GM23248 (cell line): ENCODE measurements at regions not wholly inside any gene's neighbourhood (a gene's known extent, or its start where the extent isn't known, plus 50 kb on each side); places are given as distances from the start of the nearest gene placed in this dataset.
"Not testable (repeated sequence)": the region's sequence is repeated elsewhere in the genome, so short reads cannot be mapped to it uniquely, and the experiment has no call there.

ENCODE experiments used
- DNase-seq: peaks from one replicate; pipeline ENCODE4 v3.0.0-alpha.2; 2015
- H2AFZ ChIP-seq: fragments of 200-600 bp; sonication (generic); 2 replicates; pipeline ENCODE4 v1.6.1; 2016; ENCODE audit warnings: antibody characterized with exemption
- H3F3A ChIP-seq: fragments of 200-600 bp; sonication (generic); 2 replicates; pipeline ENCODE4 v1.6.1; 2016; ENCODE audit warnings: mild to moderate bottlenecking, antibody characterized with exemption, mixed run types; ENCODE audit not compliant: insufficient read depth
- H3K27ac ChIP-seq: fragments of 200-600 bp; sonication (generic); 2 replicates; pipeline ENCODE4 v1.5.1; 2016; ENCODE audit warnings: mild to moderate bottlenecking
- H3K27me3 ChIP-seq: fragments of 200-600 bp; sonication (generic); replicated peaks from 2 replicates; pipeline ENCODE4 v1.6.1; 2016; ENCODE audit warnings: mild to moderate bottlenecking; ENCODE audit not compliant: insufficient read depth
- H3K36me3 ChIP-seq: fragments of 200-600 bp; sonication (generic); 2 replicates; pipeline ENCODE4 v1.6.1; 2016; ENCODE audit warnings: low read depth, mild to moderate bottlenecking
- H3K4me1 ChIP-seq: fragments of 200-600 bp; sonication (generic); 2 replicates; pipeline ENCODE4 v1.6.1; 2016; ENCODE audit warnings: mild to moderate bottlenecking; ENCODE audit not compliant: insufficient read depth
- H3K4me2 ChIP-seq: fragments of 200-600 bp; sonication (generic); one replicate; pipeline ENCODE4 v1.6.1; 2016; ENCODE audit warnings: mild to moderate bottlenecking; ENCODE audit not compliant: unreplicated experiment
- H3K4me3 ChIP-seq: fragments of 200-600 bp; sonication (generic); 2 replicates; pipeline ENCODE4 v1.5.1; 2016; ENCODE audit warnings: mild to moderate bottlenecking
- H3K79me2 ChIP-seq: fragments of 200-600 bp; sonication (generic); 2 replicates; pipeline ENCODE4 v1.6.1; 2016; ENCODE audit warnings: mild to moderate bottlenecking; ENCODE audit not compliant: insufficient read depth
- H3K9ac ChIP-seq: fragments of 200-600 bp; sonication (generic); 2 replicates; pipeline ENCODE4 v1.6.1; 2016; ENCODE audit warnings: mild to moderate bottlenecking
- H3K9me2 ChIP-seq: fragments of 200-600 bp; sonication (generic); 2 replicates; pipeline ENCODE4 v1.6.1; 2016; ENCODE audit warnings: mixed run types, mild to moderate bottlenecking, moderate library complexity; ENCODE audit not compliant: insufficient read depth
- H3K9me3 ChIP-seq: fragments of 200-600 bp; sonication (generic); one replicate; pipeline ENCODE4 v1.6.1; 2017; ENCODE audit warnings: low read depth
- H4K20me1 ChIP-seq: fragments of 200-600 bp; sonication (generic); 2 replicates; pipeline ENCODE4 v1.6.0; 2016; ENCODE audit not compliant: insufficient read depth
- EZH2 ChIP-seq: fragments of 200-600 bp; sonication (generic); IDR thresholded peaks from 2 replicates; pipeline ENCODE4 v1.6.1; 2018; ENCODE audit warnings: antibody characterized with exemption, mild to moderate bottlenecking; ENCODE audit not compliant: insufficient read depth, poor library complexity, severe bottlenecking
- EZH2phosphoT487 ChIP-seq: fragments of 200-600 bp; sonication (generic); IDR thresholded peaks from 2 replicates; pipeline ENCODE4 v1.6.1; 2018; ENCODE audit warnings: antibody characterized with exemption, moderate library complexity, mild to moderate bottlenecking, low read depth; ENCODE audit not compliant: insufficient read depth
- WGBS, 2 experiments: methylation state at CpG; one replicate each; pipeline ENCODE4 v1.1.6; 2015 to 2017; ENCODE audit warnings: low lambda C conversion rate in 2 of 2, low coverage in 1 of 2; ENCODE audit errors: missing lambda C conversion rate in 2 of 2; 5-methylcytosine and 5-hydroxymethylcytosine counted together
- in situ Hi-C: fragments of 300-500 bp; cut with MboI; formaldehyde crosslinking; loops from 2 replicates; pipeline ENCODE4 v1.15.0; 2020

- H3K4me2 ChIP-seq = no peak overlapping the region
- H4K20me1 ChIP-seq = no peaks in the 10 kb centered on the region
- in situ Hi-C loops = no loop called here
- H3K9me2 ChIP-seq = no peaks in the 10 kb centered on the region
- H3K4me1 ChIP-seq = no peaks in the 10 kb centered on the region
- no peaks in the 10 kb centered on the region for H3K36me3 ChIP-seq
- no peak overlapping the region for H2AFZ ChIP-seq
- H3K4me3 ChIP-seq = no peak overlapping the region
- 31 to 36% methylated on average over 8 of the region's 8 CpGs for WGBS, 2 experiments
- H3K27ac ChIP-seq = no peak overlapping the region
- no peak for DNase-seq
- no peak for TF ChIP-seq EZH2phosphoT487
- TF ChIP-seq EZH2 = no peak
- no peak overlapping the region for H3K9ac ChIP-seq
- 0 out of 2 replicates have a peak, but pooled peaks cover 4% of the 10 kb centered on the region for H3K27me3 ChIP-seq
- no peaks in the 10 kb centered on the region for H3K9me3 ChIP-seq
- H3K79me2 ChIP-seq = no peaks in the 10 kb centered on the region
- H3F3A ChIP-seq = no peaks in the 10 kb centered on the region
Measured at GRCh38 chr2:33706410-33706809, 107.3 kb upstream of the FAM98A start.

- H3K36me3 ChIP-seq = no peaks in the 10 kb centered on the region
- TF ChIP-seq EZH2phosphoT487 = no peak
- no peak for TF ChIP-seq EZH2
- no peaks in the 10 kb centered on the region for H3K9me2 ChIP-seq
- 0 out of 2 replicates have a peak, but pooled peaks cover 4% of the 10 kb centered on the region for H3K27me3 ChIP-seq
- DNase-seq = no peak
- no peak overlapping the region for H3K4me3 ChIP-seq
- H4K20me1 ChIP-seq = no peaks in the 10 kb centered on the region
- H2AFZ ChIP-seq = no peak overlapping the region
- WGBS, 2 experiments = 11 to 16% methylated on average over 1 of the region's 1 CpG
- in situ Hi-C loops = no loop called here
- H3F3A ChIP-seq = no peaks in the 10 kb centered on the region
- no peak overlapping the region for H3K27ac ChIP-seq
- H3K79me2 ChIP-seq = no peaks in the 10 kb centered on the region
- no peaks in the 10 kb centered on the region for H3K9me3 ChIP-seq
- H3K4me2 ChIP-seq = no peak overlapping the region
- no peak overlapping the region for H3K9ac ChIP-seq
- H3K4me1 ChIP-seq = no peaks in the 10 kb centered on the region
Measured at GRCh38 chr2:33704406-33704855, 105.3 kb upstream of the FAM98A start.

- Histone ChIP-seq H3K4me1 (no peaks in the 10 kb centered on the region), H4K20me1 (no peaks in the 10 kb centered on the region), H3K36me3 (no peaks in the 10 kb centered on the region), H3K79me2 (no peaks in the 10 kb centered on the region), H3K9me3 (no peaks in the 10 kb centered on the region), H3K4me2 (no peak overlapping the region), H3K9me2 (no peaks in the 10 kb centered on the region), H3F3A (no peaks in the 10 kb centered on the region), H3K27ac (no peak overlapping the region), H3K27me3 (no peaks in the 10 kb centered on the region), H3K4me3 (no peak overlapping the region), H2AFZ (no peak overlapping the region), H3K9ac (no peak overlapping the region)
- TF ChIP-seq EZH2 (no peak), EZH2phosphoT487 (no peak)
- in situ Hi-C loops = loop anchor here (25.0 kb wide), 1 partner anchor 1716 kb away; no protein-coding TSS in a partner anchor
- no peak for DNase-seq
Measured at GRCh38 chr2:33696234-33696633, 97.1 kb upstream of the FAM98A start.

- H3K9me2 ChIP-seq = no peaks in the 10 kb centered on the region
- no peaks in the 10 kb centered on the region for H3K27me3 ChIP-seq
- H3K79me2 ChIP-seq = no peaks in the 10 kb centered on the region
- H3F3A ChIP-seq = no peaks in the 10 kb centered on the region
- no peaks in the 10 kb centered on the region for H4K20me1 ChIP-seq
- no peak overlapping the region for H3K4me2 ChIP-seq
- H3K27ac ChIP-seq = no peak overlapping the region
- DNase-seq = no peak
- H3K9ac ChIP-seq = no peak overlapping the region
- no peak for TF ChIP-seq EZH2phosphoT487
- H3K9me3 ChIP-seq = no peaks in the 10 kb centered on the region
- no peak overlapping the region for H2AFZ ChIP-seq
- H3K36me3 ChIP-seq = no peaks in the 10 kb centered on the region
- H3K4me3 ChIP-seq = no peak overlapping the region
- in situ Hi-C loops = loop anchor here (25.0 kb wide), 1 partner anchor 1717 kb away; no protein-coding TSS in a partner anchor
- H3K4me1 ChIP-seq = no peaks in the 10 kb centered on the region
- 16 to 17% methylated on average over 1 of the region's 1 CpG for WGBS, 2 experiments
Measured at GRCh38 chr2:33694904-33695303, 95.8 kb upstream of the FAM98A start.

GRCh38 chr2:33690686-33691085 lies 91.6 kb upstream of the FAM98A start:
- H3K9me3 ChIP-seq, H3K27me3 ChIP-seq, H3K4me2 ChIP-seq, H3K27ac ChIP-seq, H3K79me2 ChIP-seq, H2AFZ ChIP-seq, H3K9ac ChIP-seq, H3F3A ChIP-seq, H4K20me1 ChIP-seq, H3K36me3 ChIP-seq, H3K9me2 ChIP-seq, H3K4me3 ChIP-seq, DNase-seq, H3K4me1 ChIP-seq: not testable (repeated sequence)
- in situ Hi-C loops = loop anchor here (25.0 kb wide), 1 partner anchor 1722 kb away; no protein-coding TSS in a partner anchor
- 0 to 3% methylated on average over 1 of the region's 1 CpG for WGBS, 2 experiments
